ENCODE measurements at regions not wholly inside any gene's neighbourhood (a gene's known extent, or its start where the extent isn't known, plus 50 kb on each side); places are given as distances from the start of the nearest gene placed in this dataset.
"Not testable (repeated sequence)": the region's sequence is repeated elsewhere in the genome, so short reads cannot be mapped to it uniquely, and the experiment has no call there.

- TF ChIP-seq, protein P1, sequence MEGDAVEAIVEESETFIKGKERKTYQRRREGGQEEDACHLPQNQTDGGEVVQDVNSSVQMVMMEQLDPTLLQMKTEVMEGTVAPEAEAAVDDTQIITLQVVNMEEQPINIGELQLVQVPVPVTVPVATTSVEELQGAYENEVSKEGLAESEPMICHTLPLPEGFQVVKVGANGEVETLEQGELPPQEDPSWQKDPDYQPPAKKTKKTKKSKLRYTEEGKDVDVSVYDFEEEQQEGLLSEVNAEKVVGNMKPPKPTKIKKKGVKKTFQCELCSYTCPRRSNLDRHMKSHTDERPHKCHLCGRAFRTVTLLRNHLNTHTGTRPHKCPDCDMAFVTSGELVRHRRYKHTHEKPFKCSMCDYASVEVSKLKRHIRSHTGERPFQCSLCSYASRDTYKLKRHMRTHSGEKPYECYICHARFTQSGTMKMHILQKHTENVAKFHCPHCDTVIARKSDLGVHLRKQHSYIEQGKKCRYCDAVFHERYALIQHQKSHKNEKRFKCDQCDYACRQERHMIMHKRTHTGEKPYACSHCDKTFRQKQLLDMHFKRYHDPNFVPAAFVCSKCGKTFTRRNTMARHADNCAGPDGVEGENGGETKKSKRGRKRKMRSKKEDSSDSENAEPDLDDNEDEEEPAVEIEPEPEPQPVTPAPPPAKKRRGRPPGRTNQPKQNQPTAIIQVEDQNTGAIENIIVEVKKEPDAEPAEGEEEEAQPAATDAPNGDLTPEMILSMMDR (IDR thresholded peaks at IDR 0.05): not testable (repeated sequence)
- TF ChIP-seq POLR2A (IDR thresholded peaks at IDR 0.05): not testable (repeated sequence)
Measured at GRCh38 chr7:150114591-150114990, 208.6 kb upstream of the LRRC61 start.
